VCaP (cell line): ENCODE measurements at regions not wholly inside any gene's neighbourhood (a gene's known extent, or its start where the extent isn't known, plus 50 kb on each side); places are given as distances from the start of the nearest gene placed in this dataset.

Source experiments
- H3K27ac ChIP-seq: fragments of 450-650 bp; 2 replicates; pipeline ENCODE4 v1.5.1; 2017
- CTCF ChIP-seq: fragments of 450-650 bp; conservative IDR thresholded peaks from 2 replicates; pipeline ENCODE4 v1.5.1; 2017; ENCODE audit warnings: mild to moderate bottlenecking, moderate library complexity

- no peak overlapping the region for H3K27ac ChIP-seq
- TF ChIP-seq CTCF, result no peak
Measured at GRCh38 chr4:17398035-17398434, 113.9 kb downstream of the QDPR start.

GRCh38 chr4:17397611-17398010, 114.3 kb downstream of the QDPR start:
- no peak for TF ChIP-seq CTCF
- H3K27ac ChIP-seq, result no peak overlapping the region

- TF ChIP-seq CTCF, result no peak
- H3K27ac ChIP-seq, result no peak overlapping the region
Measured at GRCh38 chr4:17385403-17385802, 126.5 kb downstream of the QDPR start.

GRCh38 chr4:17380347-17380746, 131.5 kb downstream of the QDPR start:
- H3K27ac ChIP-seq, result no peak overlapping the region
- TF ChIP-seq CTCF, result no peak

- no peak for TF ChIP-seq CTCF
- no peak overlapping the region for H3K27ac ChIP-seq
Measured at GRCh38 chr4:17376205-17376604, 135.7 kb downstream of the QDPR start.

- no peak for TF ChIP-seq CTCF
- H3K27ac ChIP-seq, result no peak overlapping the region
Measured at GRCh38 chr4:17373666-17374065, 138.2 kb downstream of the QDPR start.

GRCh38 chr4:17370818-17371217, 141.1 kb downstream of the QDPR start:
- no peak overlapping the region for H3K27ac ChIP-seq
- TF ChIP-seq CTCF, result no peak

- TF ChIP-seq CTCF, result no peak
Measured at GRCh38 chr4:17368408-17368807, 143.5 kb downstream of the QDPR start.

More at GRCh38 chr4:17368408-17368807, 143.5 kb downstream of the QDPR start:
- no peak overlapping the region for H3K27ac ChIP-seq
